KMS-11 (cell line): ENCODE measurements at regions not wholly inside any gene's neighbourhood (a gene's known extent, or its start where the extent isn't known, plus 50 kb on each side); places are given as distances from the start of the nearest gene placed in this dataset.
"Not testable (repeated sequence)": the region's sequence is repeated elsewhere in the genome, so short reads cannot be mapped to it uniquely, and the experiment has no call there.

Experiments used
- H2AFZ ChIP-seq: fragments of 200-600 bp; sonication (generic); 2 replicates; pipeline ENCODE4 v1.6.1; 2016; ENCODE audit warnings: antibody characterized with exemption, mixed run types, low read depth
- H3K27ac ChIP-seq: fragments of 200-600 bp; sonication (generic); 2 replicates; pipeline ENCODE4 v1.6.1; 2016; ENCODE audit warnings: mild to moderate bottlenecking, mixed run types
- H3K27me3 ChIP-seq: fragments of 200-600 bp; sonication (generic); 2 replicates; pipeline ENCODE4 v1.6.1; 2017; ENCODE audit warnings: mild to moderate bottlenecking, low read depth, mixed run types, moderate library complexity; ENCODE audit not compliant: insufficient read depth
- H3K36me3 ChIP-seq: fragments of 200-600 bp; sonication (generic); 2 replicates; pipeline ENCODE4 v1.6.1; 2017; ENCODE audit warnings: mild to moderate bottlenecking, mixed run types; ENCODE audit not compliant: insufficient read depth
- H3K4me1 ChIP-seq: fragments of 200-600 bp; sonication (generic); 2 replicates; pipeline ENCODE4 v1.6.1; 2016; ENCODE audit warnings: mild to moderate bottlenecking, low read depth, mixed run types; ENCODE audit not compliant: poor library complexity, severe bottlenecking
- H3K4me2 ChIP-seq: fragments of 200-600 bp; sonication (generic); 2 replicates; pipeline ENCODE4 v1.7.0; 2016; ENCODE audit warnings: mild to moderate bottlenecking, mixed run types
- H3K4me3 ChIP-seq: fragments of 200-600 bp; sonication (generic); IDR thresholded peaks from 2 replicates; pipeline ENCODE4 v1.6.1; 2017; ENCODE audit warnings: low read depth, low read length, mixed read lengths; ENCODE audit not compliant: insufficient read depth
- H3K79me2 ChIP-seq: fragments of 200-600 bp; sonication (generic); 2 replicates; pipeline ENCODE4 v1.6.1; 2016; ENCODE audit warnings: low read depth, mixed run types; ENCODE audit not compliant: insufficient read depth
- H3K9ac ChIP-seq: fragments of 200-600 bp; sonication (generic); 2 replicates; pipeline ENCODE4 v1.6.1; 2016; ENCODE audit warnings: mild to moderate bottlenecking, mixed run types
- H4K20me1 ChIP-seq: fragments of 200-600 bp; sonication (generic); 2 replicates; pipeline ENCODE4 v1.6.1; 2016; ENCODE audit warnings: mild to moderate bottlenecking, mixed run types; ENCODE audit not compliant: insufficient read depth
- TF ChIP-seq, protein P1 (sequence below): fragments of 200-600 bp; sonication (generic); conservative IDR thresholded peaks from 2 replicates; pipeline ENCODE4 v1.6.1; 2017; ENCODE audit warnings: low read depth, mild to moderate bottlenecking, antibody characterized with exemption, low read length, moderate library complexity, mixed read lengths

DNA sequence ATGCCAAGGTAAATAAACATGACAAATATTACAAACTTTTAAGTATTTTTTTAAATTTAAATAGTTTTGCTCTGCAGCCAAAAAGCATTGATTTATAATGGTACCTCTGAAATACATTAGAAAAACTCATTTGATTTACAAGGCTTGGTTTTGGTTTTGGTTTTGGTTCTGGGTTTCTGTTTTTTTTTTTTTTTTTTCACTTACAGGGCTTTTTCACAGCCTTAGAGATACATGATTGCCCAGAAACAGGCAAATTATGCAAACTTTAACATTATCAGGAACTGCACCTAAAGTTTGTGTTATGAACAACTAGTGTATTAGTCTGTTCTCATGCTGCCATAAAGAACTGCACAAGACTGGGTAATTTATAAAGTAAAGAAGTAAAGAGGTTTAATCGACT, 196.4 kb upstream of the DDX53 start:
- H3K27me3 ChIP-seq: no peaks in the 10 kb centered on the region
- H3K36me3 ChIP-seq: no peaks in the 10 kb centered on the region
- H4K20me1 ChIP-seq: no peaks in the 10 kb centered on the region
- no peak overlapping the region; the same call in 1 of the 2 replicates for H3K27ac ChIP-seq
- no peak overlapping the region for H3K9ac ChIP-seq
- peak overlapping the region; percentile 49; the same call in 1 of the 2 replicates for H2AFZ ChIP-seq
- H3K4me3 ChIP-seq: no peak overlapping the region
- peaks cover 13% of the 10 kb centered on the region for H3K4me1 ChIP-seq
- peak overlapping the region; percentile 45; the same call in 1 of the 2 replicates for H3K4me2 ChIP-seq
- H3K79me2 ChIP-seq: no peaks in the 10 kb centered on the region
- TF ChIP-seq, protein P1, sequence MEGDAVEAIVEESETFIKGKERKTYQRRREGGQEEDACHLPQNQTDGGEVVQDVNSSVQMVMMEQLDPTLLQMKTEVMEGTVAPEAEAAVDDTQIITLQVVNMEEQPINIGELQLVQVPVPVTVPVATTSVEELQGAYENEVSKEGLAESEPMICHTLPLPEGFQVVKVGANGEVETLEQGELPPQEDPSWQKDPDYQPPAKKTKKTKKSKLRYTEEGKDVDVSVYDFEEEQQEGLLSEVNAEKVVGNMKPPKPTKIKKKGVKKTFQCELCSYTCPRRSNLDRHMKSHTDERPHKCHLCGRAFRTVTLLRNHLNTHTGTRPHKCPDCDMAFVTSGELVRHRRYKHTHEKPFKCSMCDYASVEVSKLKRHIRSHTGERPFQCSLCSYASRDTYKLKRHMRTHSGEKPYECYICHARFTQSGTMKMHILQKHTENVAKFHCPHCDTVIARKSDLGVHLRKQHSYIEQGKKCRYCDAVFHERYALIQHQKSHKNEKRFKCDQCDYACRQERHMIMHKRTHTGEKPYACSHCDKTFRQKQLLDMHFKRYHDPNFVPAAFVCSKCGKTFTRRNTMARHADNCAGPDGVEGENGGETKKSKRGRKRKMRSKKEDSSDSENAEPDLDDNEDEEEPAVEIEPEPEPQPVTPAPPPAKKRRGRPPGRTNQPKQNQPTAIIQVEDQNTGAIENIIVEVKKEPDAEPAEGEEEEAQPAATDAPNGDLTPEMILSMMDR: no peak

DNA sequence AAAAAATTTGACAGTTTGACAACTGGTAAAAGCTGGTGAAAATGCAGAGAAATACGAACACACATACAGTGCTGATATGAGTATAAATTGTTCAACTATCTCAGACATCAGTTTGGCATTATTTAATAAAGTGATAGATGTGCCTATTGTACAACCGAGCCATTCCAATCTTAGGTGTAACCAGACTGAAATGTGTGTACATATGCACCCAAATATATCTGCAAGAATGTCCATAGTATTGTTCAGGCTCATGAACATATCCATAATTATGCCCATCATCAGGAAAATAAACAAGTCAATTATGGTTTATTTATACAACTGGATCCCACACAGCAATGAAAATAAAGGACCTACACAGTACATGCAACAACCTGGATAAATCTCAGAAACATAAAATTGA, 188.9 kb upstream of the DDX53 start:
- Histone ChIP-seq H3K36me3 (no peaks in the 10 kb centered on the region), H3K79me2 (no peaks in the 10 kb centered on the region), H2AFZ (no peak overlapping the region), H3K27ac (no peak overlapping the region), H3K9ac (no peak overlapping the region), H3K4me2 (no peak overlapping the region), H3K4me3 (no peak overlapping the region), H4K20me1 (no peaks in the 10 kb centered on the region), H3K27me3 (no peaks in the 10 kb centered on the region), H3K4me1 (no peaks in the 10 kb centered on the region)
- TF ChIP-seq, protein P1: no peak

DNA sequence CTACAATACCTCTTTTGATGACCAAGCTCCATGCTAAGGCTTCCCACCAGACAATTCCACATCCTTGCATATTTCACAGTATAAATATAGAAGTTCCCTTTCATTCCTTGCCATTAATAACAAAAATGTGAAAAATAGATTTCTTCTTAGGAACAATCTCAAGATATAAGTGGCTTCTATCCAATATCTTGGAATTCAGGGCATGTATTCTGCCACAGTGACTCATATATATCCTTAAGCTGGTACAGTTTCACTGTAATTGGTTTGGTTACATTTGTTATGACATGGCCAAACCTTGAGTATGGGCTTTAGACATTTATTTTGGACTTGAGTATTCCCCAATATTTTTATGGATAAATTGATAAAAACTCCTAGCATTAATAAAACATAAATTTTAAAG, 181.7 kb upstream of the DDX53 start:
- Histone ChIP-seq H3K79me2 (no peaks in the 10 kb centered on the region), H3K4me1 (no peaks in the 10 kb centered on the region), H3K27me3 (no peaks in the 10 kb centered on the region), H3K4me2 (no peak overlapping the region), H3K36me3 (no peaks in the 10 kb centered on the region), H2AFZ (no peak overlapping the region), H3K27ac (no peak overlapping the region), H4K20me1 (no peaks in the 10 kb centered on the region), H3K9ac (no peak overlapping the region), H3K4me3 (no peak overlapping the region)
- TF ChIP-seq, protein P1: no peak

DNA sequence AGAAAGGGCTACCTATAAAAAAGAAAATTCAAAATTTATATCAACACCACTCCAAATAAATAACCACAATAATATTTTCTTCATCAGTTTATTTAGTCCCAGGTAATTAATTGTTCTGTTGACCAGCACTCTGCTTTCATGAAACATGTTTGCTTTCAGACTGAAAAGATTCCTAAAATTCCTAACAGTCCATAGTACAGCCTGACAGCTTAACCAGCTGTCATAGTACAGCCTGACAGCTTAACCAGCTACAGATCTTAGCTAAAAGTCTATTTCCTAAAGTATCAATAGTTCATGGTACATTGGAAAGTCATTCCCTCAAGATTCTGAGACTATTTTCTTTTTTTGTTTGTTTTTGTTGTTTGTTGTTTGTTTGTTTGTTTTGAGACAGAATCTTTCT, 144.1 kb upstream of the DDX53 start:
- Histone ChIP-seq H4K20me1 (no peaks in the 10 kb centered on the region), H3K4me3 (no peak overlapping the region), H3K79me2 (no peaks in the 10 kb centered on the region), H3K4me2 (no peak overlapping the region), H3K4me1 (no peaks in the 10 kb centered on the region), H3K27ac (no peak overlapping the region), H3K36me3 (no peaks in the 10 kb centered on the region), H3K9ac (no peak overlapping the region), H2AFZ (no peak overlapping the region), H3K27me3 (no peaks in the 10 kb centered on the region)
- TF ChIP-seq, protein P1: no peak

DNA sequence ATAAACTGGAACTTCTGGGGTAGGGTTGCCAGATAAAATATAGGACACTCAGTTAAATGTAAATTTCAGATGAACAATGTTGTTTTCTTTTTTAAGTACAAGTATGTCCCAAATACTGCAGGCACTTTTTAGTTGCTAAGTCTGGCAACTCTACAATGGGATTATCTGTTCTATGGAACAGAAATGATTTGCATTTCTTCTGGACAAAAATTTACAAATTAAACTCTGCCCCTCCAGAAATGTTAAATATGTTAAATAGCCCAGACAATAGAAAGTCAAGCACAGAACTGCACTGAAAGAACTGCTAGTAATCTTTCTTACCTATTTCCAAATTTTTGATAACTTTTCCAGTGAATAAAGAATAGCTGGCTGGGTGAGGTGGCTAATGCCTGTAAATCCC, 140.1 kb upstream of the DDX53 start:
- no peaks in the 10 kb centered on the region for H3K79me2 ChIP-seq
- no peak overlapping the region for H3K27ac ChIP-seq
- no peaks in the 10 kb centered on the region for H3K27me3 ChIP-seq
- TF ChIP-seq, protein P1: no peak
- no peaks in the 10 kb centered on the region for H3K36me3 ChIP-seq
- H3K4me2 ChIP-seq: no peak overlapping the region
- no peaks in the 10 kb centered on the region for H3K4me1 ChIP-seq
- H4K20me1 ChIP-seq: no peaks in the 10 kb centered on the region
- H3K4me3 ChIP-seq: no peak overlapping the region
- H3K9ac ChIP-seq: no peak overlapping the region
- no peak overlapping the region for H2AFZ ChIP-seq

DNA sequence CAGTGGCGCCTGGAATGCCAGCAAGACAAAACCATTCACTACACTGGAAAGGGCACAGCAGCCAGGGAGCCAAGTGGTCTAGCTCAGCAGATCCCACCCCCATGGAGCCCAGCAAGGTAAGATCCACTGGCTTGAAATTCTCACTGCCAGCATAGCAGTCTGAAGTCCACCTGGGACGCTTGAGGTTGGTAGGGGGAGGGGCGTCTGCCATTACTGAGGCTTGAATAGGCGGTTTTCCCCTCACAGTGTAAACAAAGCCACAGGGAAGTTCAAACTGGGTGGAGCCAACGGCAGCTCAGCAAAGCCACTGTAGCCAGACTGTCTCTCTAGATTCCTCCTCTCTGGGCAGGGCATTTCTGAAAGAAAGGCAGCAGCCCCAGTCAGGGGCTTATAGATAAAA, 133.0 kb upstream of the DDX53 start:
- not testable (repeated sequence) for H3K4me1 ChIP-seq, H3K36me3 ChIP-seq, H3K4me3 ChIP-seq, H3K27ac ChIP-seq, H3K79me2 ChIP-seq, H3K4me2 ChIP-seq, H3K27me3 ChIP-seq, H3K9ac ChIP-seq, H4K20me1 ChIP-seq
- peak overlapping the region; percentile 26; the same call in 1 of the 2 replicates for H2AFZ ChIP-seq
